ENCODE measurements at regions not wholly inside any gene's neighbourhood (a gene's known extent, or its start where the extent isn't known, plus 50 kb on each side); places are given as distances from the start of the nearest gene placed in this dataset.

DNA sequence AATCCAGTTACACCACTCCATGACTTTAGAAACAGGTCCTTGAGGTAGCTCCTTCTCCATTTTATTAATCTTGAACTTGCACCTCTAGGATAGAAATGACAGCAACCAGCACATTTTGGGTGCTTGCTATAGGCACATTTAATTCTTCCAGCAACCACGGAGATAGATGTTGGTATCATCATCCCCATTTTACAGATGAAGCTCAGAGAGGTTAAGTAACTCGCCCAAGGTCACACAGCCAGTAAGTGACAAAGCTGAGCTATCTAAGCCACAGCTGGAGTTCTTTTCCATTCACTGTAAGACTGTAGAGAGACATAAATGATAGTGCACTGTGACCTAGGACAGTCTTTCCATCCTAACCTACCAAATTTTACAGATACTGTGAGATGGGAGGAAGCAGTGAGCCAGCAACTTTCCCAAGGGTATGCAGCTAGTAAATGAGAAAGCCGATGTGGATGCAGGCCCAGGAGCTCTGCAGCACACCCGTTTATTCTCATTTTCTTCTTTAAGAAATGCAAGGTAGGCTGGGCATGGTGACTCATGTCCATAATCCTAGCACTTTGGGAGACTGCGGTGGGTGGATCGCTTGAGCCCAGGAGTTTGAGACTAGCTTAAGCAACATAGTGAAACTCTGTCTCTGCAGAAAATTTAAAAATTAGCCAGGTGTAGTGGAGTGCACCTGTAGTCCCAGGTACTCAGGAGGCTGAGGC is 103.2 kb downstream of the TBX5 start:
- no peak overlapping the region for H3K27ac ChIP-seq (ENCODE audit: low read depth, low read length, poor library complexity, severe bottlenecking)
- no peaks in the 10 kb centered on the region for H3K4me1 ChIP-seq (ENCODE audit: insufficient read depth, low read length, poor library complexity, severe bottlenecking)
- H3K36me3 ChIP-seq (ENCODE audit: insufficient read depth, low read length, poor library complexity, severe bottlenecking), result no peaks in the 10 kb centered on the region
- no peaks in the 10 kb centered on the region for H3K9me3 ChIP-seq (ENCODE audit: low read depth, low read length, poor library complexity, severe bottlenecking)
- no peaks in the 10 kb centered on the region for H3K27me3 ChIP-seq (replicated peaks; ENCODE audit: insufficient read depth, low read depth, low read length, poor library complexity)
- ChIA-PET POLR2A (ENCODE audit: low non-redundant PET) (interaction anchor here (0.6 kb wide), 1 partner anchor 404 kb away, joined by 3 read pairs; no protein-coding TSS in a partner anchor), CTCF (no interaction called here)
- DNase-seq (ENCODE audit: low spot score), result no peak
- TF ChIP-seq, protein P1, sequence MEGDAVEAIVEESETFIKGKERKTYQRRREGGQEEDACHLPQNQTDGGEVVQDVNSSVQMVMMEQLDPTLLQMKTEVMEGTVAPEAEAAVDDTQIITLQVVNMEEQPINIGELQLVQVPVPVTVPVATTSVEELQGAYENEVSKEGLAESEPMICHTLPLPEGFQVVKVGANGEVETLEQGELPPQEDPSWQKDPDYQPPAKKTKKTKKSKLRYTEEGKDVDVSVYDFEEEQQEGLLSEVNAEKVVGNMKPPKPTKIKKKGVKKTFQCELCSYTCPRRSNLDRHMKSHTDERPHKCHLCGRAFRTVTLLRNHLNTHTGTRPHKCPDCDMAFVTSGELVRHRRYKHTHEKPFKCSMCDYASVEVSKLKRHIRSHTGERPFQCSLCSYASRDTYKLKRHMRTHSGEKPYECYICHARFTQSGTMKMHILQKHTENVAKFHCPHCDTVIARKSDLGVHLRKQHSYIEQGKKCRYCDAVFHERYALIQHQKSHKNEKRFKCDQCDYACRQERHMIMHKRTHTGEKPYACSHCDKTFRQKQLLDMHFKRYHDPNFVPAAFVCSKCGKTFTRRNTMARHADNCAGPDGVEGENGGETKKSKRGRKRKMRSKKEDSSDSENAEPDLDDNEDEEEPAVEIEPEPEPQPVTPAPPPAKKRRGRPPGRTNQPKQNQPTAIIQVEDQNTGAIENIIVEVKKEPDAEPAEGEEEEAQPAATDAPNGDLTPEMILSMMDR (conservative IDR thresholded peaks at IDR 0.05; ENCODE audit: low read depth, low read length), result no peak
- TF ChIP-seq EZH2 (IDR thresholded peaks at IDR 0.05; ENCODE audit: borderline replicate concordance, low read depth, low read length, poor library complexity, severe bottlenecking), result no peak
- no peak overlapping the region for H3K4me3 ChIP-seq (ENCODE audit: low read depth, low read length, poor library complexity, severe bottlenecking)
- intact Hi-C loops (cut with micrococcal nuclease; ENCODE audit: unreplicated experiment), result no loop called here
- BruUV-seq (replicated peaks), result no TSS peak

DNA sequence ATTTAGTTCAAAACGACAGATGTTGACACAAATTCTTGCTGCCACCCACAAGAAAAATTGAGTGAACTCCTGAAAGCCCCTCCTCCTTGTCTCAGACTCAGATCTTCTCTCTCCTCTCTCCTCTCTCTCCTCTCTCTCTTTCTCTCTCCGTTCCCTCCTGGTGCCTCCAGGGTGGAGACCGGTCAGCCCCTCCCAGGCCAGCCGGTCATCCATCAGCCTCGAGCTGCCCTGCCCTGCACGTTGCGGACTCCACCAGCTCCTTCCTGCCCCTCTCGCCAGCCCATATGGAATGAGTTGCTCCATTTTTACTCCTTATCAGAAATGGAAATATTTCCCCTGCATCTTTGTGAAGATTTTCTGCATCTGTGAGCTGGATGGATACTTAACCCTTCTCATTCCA is 103.8 kb downstream of the TBX5 start:
- TF ChIP-seq, protein P1 (conservative IDR thresholded peaks at IDR 0.05; ENCODE audit: low read depth, low read length), result no peak
- no peak for TF ChIP-seq EZH2 (IDR thresholded peaks at IDR 0.05; ENCODE audit: borderline replicate concordance, low read depth, low read length, poor library complexity, severe bottlenecking)
- no peaks in the 10 kb centered on the region for H3K4me1 ChIP-seq (ENCODE audit: insufficient read depth, low read length, poor library complexity, severe bottlenecking)
- no peaks in the 10 kb centered on the region for H3K36me3 ChIP-seq (ENCODE audit: insufficient read depth, low read length, poor library complexity, severe bottlenecking)
- intact Hi-C loops (cut with micrococcal nuclease; ENCODE audit: unreplicated experiment), result no loop called here
- H3K9me3 ChIP-seq (ENCODE audit: low read depth, low read length, poor library complexity, severe bottlenecking), result no peaks in the 10 kb centered on the region
- POLR2A ChIA-PET (ENCODE audit: low non-redundant PET), result no interaction called here
- BruUV-seq (replicated peaks), result no TSS peak
- H3K27me3 ChIP-seq (replicated peaks; ENCODE audit: insufficient read depth, low read depth, low read length, poor library complexity), result no peaks in the 10 kb centered on the region
- no peak for DNase-seq (ENCODE audit: low spot score)
- no peak overlapping the region for H3K4me3 ChIP-seq (ENCODE audit: low read depth, low read length, poor library complexity, severe bottlenecking)
- CTCF ChIA-PET, result no interaction called here
- no peak overlapping the region for H3K27ac ChIP-seq (ENCODE audit: low read depth, low read length, poor library complexity, severe bottlenecking)

DNA sequence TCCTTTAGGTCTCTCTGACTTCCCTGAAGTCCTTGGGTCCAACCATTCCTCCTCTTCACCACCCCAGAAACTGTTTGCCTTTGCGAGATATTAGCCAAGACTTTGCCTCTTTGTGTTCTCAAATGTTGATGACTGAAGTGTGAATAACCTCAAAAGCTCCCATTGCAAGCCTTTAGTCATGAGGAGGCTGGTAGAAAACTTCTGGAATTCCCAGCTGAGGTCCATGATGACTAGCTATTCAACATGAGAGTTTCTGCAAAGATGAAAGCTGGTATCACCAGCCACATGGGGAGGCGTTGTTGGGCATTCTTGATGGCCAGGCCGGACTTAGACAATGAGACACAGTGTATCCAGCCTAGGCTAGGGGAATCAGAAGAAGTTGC is 111.7 kb downstream of the TBX5 start:
- CTCF ChIA-PET, result no interaction called here
- intact Hi-C loops (cut with micrococcal nuclease; ENCODE audit: unreplicated experiment), result no loop called here
- POLR2A ChIA-PET (ENCODE audit: low non-redundant PET), result no interaction called here
- no peaks in the 10 kb centered on the region for H3K27me3 ChIP-seq (replicated peaks; ENCODE audit: insufficient read depth, low read depth, low read length, poor library complexity)
- no peak overlapping the region for H3K4me3 ChIP-seq (ENCODE audit: low read depth, low read length, poor library complexity, severe bottlenecking)
- H3K27ac ChIP-seq (ENCODE audit: low read depth, low read length, poor library complexity, severe bottlenecking), result no peak overlapping the region
- DNase-seq (ENCODE audit: low spot score), result no peak
- H3K36me3 ChIP-seq (ENCODE audit: insufficient read depth, low read length, poor library complexity, severe bottlenecking), result no peaks in the 10 kb centered on the region
- TF ChIP-seq EZH2 (IDR thresholded peaks at IDR 0.05; ENCODE audit: borderline replicate concordance, low read depth, low read length, poor library complexity, severe bottlenecking), result no peak
- TF ChIP-seq, protein P1 (conservative IDR thresholded peaks at IDR 0.05; ENCODE audit: low read depth, low read length), result no peak
- BruUV-seq (replicated peaks), result no TSS peak
- no peaks in the 10 kb centered on the region for H3K4me1 ChIP-seq (ENCODE audit: insufficient read depth, low read length, poor library complexity, severe bottlenecking)
- no peaks in the 10 kb centered on the region for H3K9me3 ChIP-seq (ENCODE audit: low read depth, low read length, poor library complexity, severe bottlenecking)

Data from A673 (cell line).